ENCODE measurements at regions not wholly inside any gene's neighbourhood (a gene's known extent, or its start where the extent isn't known, plus 50 kb on each side); places are given as distances from the start of the nearest gene placed in this dataset.

GRCh38 chr2:34337735-34338134 lies 738.6 kb upstream of the FAM98A start:
- no peak overlapping the region for H3K4me3 ChIP-seq (ENCODE audit: low read depth, low read length)
- CTCF ChIA-PET: no interaction called here

GRCh38 chr2:34332813-34333212 lies 733.7 kb upstream of the FAM98A start:
- Histone ChIP-seq H3K4me3 (ENCODE audit: low read depth, low read length) (no peak overlapping the region), H3K36me3 (ENCODE audit: control insufficient read depth, insufficient read depth, low read length) (no peaks in the 10 kb centered on the region), H3K4me1 (no peaks in the 10 kb centered on the region), H3K27me3 (replicated peaks; ENCODE audit: control insufficient read depth, insufficient read depth, low read length) (no peaks in the 10 kb centered on the region), H3K9me3 (no peaks in the 10 kb centered on the region)
- Mint-ChIP-seq H3K36me3 (ENCODE audit: insufficient read depth, unreplicated experiment) (no peaks in the 10 kb centered on the region), H3K27ac (ENCODE audit: unreplicated experiment) (no peak overlapping the region), H3K4me1 (ENCODE audit: low read depth, unreplicated experiment) (no peaks in the 10 kb centered on the region), H3K9me3 (ENCODE audit: unreplicated experiment) (no peaks in the 10 kb centered on the region), H3K27me3 (ENCODE audit: insufficient read depth, unreplicated experiment) (peaks cover 6% of the 10 kb centered on the region), H3K4me3 (ENCODE audit: unreplicated experiment) (no peak overlapping the region)
- ChIA-PET CTCF (no interaction called here), POLR2A (no interaction called here)
- no peak for DNase-seq
- intact Hi-C loops (cut with micrococcal nuclease; ENCODE audit: unreplicated experiment): no loop called here
- no TSS peak for BruUV-seq (replicated peaks)
- TF ChIP-seq CTCF (IDR thresholded peaks at IDR 0.05; ENCODE audit: insufficient read depth in 1 of 2, low read depth in 1 of 2, low read length in 1 of 2, severe bottlenecking in 1 of 2, unreplicated experiment in 1 of 2): no peak

More at GRCh38 chr2:34337735-34338134, 738.6 kb upstream of the FAM98A start:
- Mint-ChIP-seq H3K27me3 (ENCODE audit: insufficient read depth, unreplicated experiment) (peaks cover 4% of the 10 kb centered on the region), H3K4me3 (ENCODE audit: unreplicated experiment) (no peak overlapping the region), H3K9me3 (ENCODE audit: unreplicated experiment) (no peaks in the 10 kb centered on the region), H3K27ac (ENCODE audit: unreplicated experiment) (no peak overlapping the region), H3K4me1 (ENCODE audit: low read depth, unreplicated experiment) (no peaks in the 10 kb centered on the region), H3K36me3 (ENCODE audit: insufficient read depth, unreplicated experiment) (no peaks in the 10 kb centered on the region)
- POLR2A ChIA-PET: no interaction called here
- Histone ChIP-seq H3K36me3 (ENCODE audit: control insufficient read depth, insufficient read depth, low read length) (no peaks in the 10 kb centered on the region), H3K27me3 (replicated peaks; ENCODE audit: control insufficient read depth, insufficient read depth, low read length) (no peaks in the 10 kb centered on the region), H3K4me1 (no peaks in the 10 kb centered on the region), H3K9me3 (no peaks in the 10 kb centered on the region)
- intact Hi-C loops (cut with micrococcal nuclease; ENCODE audit: unreplicated experiment): no loop called here
- BruUV-seq (replicated peaks): no TSS peak
- no peak for DNase-seq
- TF ChIP-seq CTCF (IDR thresholded peaks at IDR 0.05; ENCODE audit: insufficient read depth in 1 of 2, low read depth in 1 of 2, low read length in 1 of 2, severe bottlenecking in 1 of 2, unreplicated experiment in 1 of 2): no peak

GRCh38 chr2:34320056-34320455 lies 721.0 kb upstream of the FAM98A start:
- Mint-ChIP-seq H3K27me3 (ENCODE audit: insufficient read depth, unreplicated experiment) (no peaks in the 10 kb centered on the region), H3K4me1 (ENCODE audit: low read depth, unreplicated experiment) (no peaks in the 10 kb centered on the region), H3K4me3 (ENCODE audit: unreplicated experiment) (no peak overlapping the region), H3K9me3 (ENCODE audit: unreplicated experiment) (no peaks in the 10 kb centered on the region), H3K36me3 (ENCODE audit: insufficient read depth, unreplicated experiment) (no peaks in the 10 kb centered on the region), H3K27ac (ENCODE audit: unreplicated experiment) (no peak overlapping the region)
- BruUV-seq (replicated peaks): no TSS peak
- Histone ChIP-seq H3K4me1 (no peaks in the 10 kb centered on the region), H3K4me3 (ENCODE audit: low read depth, low read length) (no peak overlapping the region), H3K36me3 (ENCODE audit: control insufficient read depth, insufficient read depth, low read length) (no peaks in the 10 kb centered on the region), H3K27me3 (replicated peaks; ENCODE audit: control insufficient read depth, insufficient read depth, low read length) (no peaks in the 10 kb centered on the region), H3K9me3 (no peaks in the 10 kb centered on the region)
- no peak for DNase-seq
- no peak for TF ChIP-seq CTCF (IDR thresholded peaks at IDR 0.05; ENCODE audit: insufficient read depth in 1 of 2, low read depth in 1 of 2, low read length in 1 of 2, severe bottlenecking in 1 of 2, unreplicated experiment in 1 of 2)
- CTCF ChIA-PET: no interaction called here
- intact Hi-C loops (cut with micrococcal nuclease; ENCODE audit: unreplicated experiment): no loop called here
- POLR2A ChIA-PET: no interaction called here

Measured in Caco-2 (cell line).